ENCODE measurements at regions not wholly inside any gene's neighbourhood (a gene's known extent, or its start where the extent isn't known, plus 50 kb on each side); places are given as distances from the start of the nearest gene placed in this dataset.
A peak's percentile ranks its signal among the peaks of the same experiment; 100 is the strongest.

GRCh38 chr2:167608487-167608886 lies 638.9 kb downstream of the STK39 start:
- TF ChIP-seq CTCF (IDR thresholded peaks at IDR 0.05; ENCODE audit: control extremely low read depth, extremely low read depth) = no peak
- Histone ChIP-seq H3K9me3 (ENCODE audit: control insufficient read depth in 4 of 4, insufficient read depth in 3 of 4, low read length in 3 of 4) (no peaks in the 10 kb centered on the region), H3K4me1 (ENCODE audit: control insufficient read depth in 5 of 5, insufficient read depth in 5 of 5, low read length in 5 of 5) (no peaks in the 10 kb centered on the region), H3K27ac (ENCODE audit: low read depth in 1 of 2, low read length in 1 of 2) (no peak overlapping the region), H3K4me3 (no peak overlapping the region), H3K36me3 (ENCODE audit: control insufficient read depth in 4 of 4, insufficient read depth in 4 of 4, low read length in 4 of 4) (no peaks in the 10 kb centered on the region), H3K27me3 (ENCODE audit: control insufficient read depth in 3 of 3, insufficient read depth in 3 of 3, low read length in 2 of 3) (no peaks in the 10 kb centered on the region), H3K9ac (ENCODE audit: insufficient read depth in 1 of 2, low read length in 2 of 2) (no peak overlapping the region)
- DNase-seq (no peak), ATAC-seq (ENCODE audit: insufficient read depth, low FRiP score) (no peak)

- WGBS, 2 donors = 79 to 89% methylated on average over 3 of the region's 3 CpGs
- no peak for DNase-seq
- ATAC-seq (ENCODE audit: insufficient read depth, low FRiP score) = no peak
- H3K4me3 ChIP-seq = no peak overlapping the region
- no peak for TF ChIP-seq CTCF (IDR thresholded peaks at IDR 0.05; ENCODE audit: control extremely low read depth, extremely low read depth)
- H3K27me3 ChIP-seq (ENCODE audit: control insufficient read depth in 3 of 3, insufficient read depth in 3 of 3, low read length in 2 of 3) = no peaks in the 10 kb centered on the region
- no peaks in the 10 kb centered on the region for H3K9me3 ChIP-seq (ENCODE audit: control insufficient read depth in 4 of 4, insufficient read depth in 3 of 4, low read length in 3 of 4)
- H3K36me3 ChIP-seq (ENCODE audit: control insufficient read depth in 4 of 4, insufficient read depth in 4 of 4, low read length in 4 of 4) = no peaks in the 10 kb centered on the region
- H3K4me1 ChIP-seq (ENCODE audit: control insufficient read depth in 5 of 5, insufficient read depth in 5 of 5, low read length in 5 of 5) = no peaks in the 10 kb centered on the region
- H3K9ac ChIP-seq (ENCODE audit: insufficient read depth in 1 of 2, low read length in 2 of 2) = no peak overlapping the region
- no peak overlapping the region for H3K27ac ChIP-seq (ENCODE audit: low read depth in 1 of 2, low read length in 1 of 2)
Observed at GRCh38 chr2:167607731-167608130, 639.7 kb downstream of the STK39 start.

GRCh38 chr2:167607211-167607610 lies 640.2 kb downstream of the STK39 start:
- Histone ChIP-seq H3K9ac (ENCODE audit: insufficient read depth in 1 of 2, low read length in 2 of 2) (no peak overlapping the region), H3K27me3 (ENCODE audit: control insufficient read depth in 3 of 3, insufficient read depth in 3 of 3, low read length in 2 of 3) (no peaks in the 10 kb centered on the region), H3K4me1 (ENCODE audit: control insufficient read depth in 5 of 5, insufficient read depth in 5 of 5, low read length in 5 of 5) (no peaks in the 10 kb centered on the region), H3K9me3 (ENCODE audit: control insufficient read depth in 4 of 4, insufficient read depth in 3 of 4, low read length in 3 of 4) (no peaks in the 10 kb centered on the region), H3K36me3 (ENCODE audit: control insufficient read depth in 4 of 4, insufficient read depth in 4 of 4, low read length in 4 of 4) (no peaks in the 10 kb centered on the region), H3K27ac (ENCODE audit: low read depth in 1 of 2, low read length in 1 of 2) (no peak overlapping the region), H3K4me3 (no peak overlapping the region)
- DNase-seq (peak in 2 of 3 donors; percentile 5 to 41), ATAC-seq (ENCODE audit: insufficient read depth, low FRiP score) (no peak)
- 74 to 90% methylated on average over 8 of the region's 8 CpGs for whole genome bisulfite sequencing, 2 donors
- TF ChIP-seq CTCF (IDR thresholded peaks at IDR 0.05; ENCODE audit: control extremely low read depth, extremely low read depth) = no peak

- H3K27ac ChIP-seq (ENCODE audit: low read depth in 1 of 2, low read length in 1 of 2) = no peak overlapping the region
- DNase-seq (no peak), ATAC-seq (ENCODE audit: insufficient read depth, low FRiP score) (no peak)
- H3K9ac ChIP-seq (ENCODE audit: insufficient read depth in 1 of 2, low read length in 2 of 2) = no peak overlapping the region
- H3K4me3 ChIP-seq = no peak overlapping the region
- no peaks in the 10 kb centered on the region for H3K27me3 ChIP-seq (ENCODE audit: control insufficient read depth in 3 of 3, insufficient read depth in 3 of 3, low read length in 2 of 3)
- no peak for TF ChIP-seq CTCF (IDR thresholded peaks at IDR 0.05; ENCODE audit: control extremely low read depth, extremely low read depth)
- peaks cover 0 to 13% (median 0%) of the 10 kb centered on the region in 5 donors for H3K4me1 ChIP-seq (ENCODE audit: control insufficient read depth in 5 of 5, insufficient read depth in 5 of 5, low read length in 5 of 5)
- H3K9me3 ChIP-seq (ENCODE audit: control insufficient read depth in 4 of 4, insufficient read depth in 3 of 4, low read length in 3 of 4) = no peaks in the 10 kb centered on the region
- H3K36me3 ChIP-seq (ENCODE audit: control insufficient read depth in 4 of 4, insufficient read depth in 4 of 4, low read length in 4 of 4) = no peaks in the 10 kb centered on the region
- 89 to 93% methylated on average over 1 of the region's 1 CpG for WGBS, 2 donors
Observed at GRCh38 chr2:167602122-167602521, 645.3 kb downstream of the STK39 start.
